ENCODE measurements at regions not wholly inside any gene's neighbourhood (a gene's known extent, or its start where the extent isn't known, plus 50 kb on each side); places are given as distances from the start of the nearest gene placed in this dataset.

GRCh38 chr2:2985020-2985419, 392.6 kb downstream of the EIPR1 start:
- TF ChIP-seq CTCF (IDR thresholded peaks at IDR 0.05 in 8 of 11, conservative IDR thresholded peaks at IDR 0.05 in 3 of 11) (no peak), POLR2A (IDR thresholded peaks at IDR 0.05) (no peak)

Measured in spleen (tissue), 7 donors.